ENCODE measurements at regions not wholly inside any gene's neighbourhood (a gene's known extent, or its start where the extent isn't known, plus 50 kb on each side); places are given as distances from the start of the nearest gene placed in this dataset.

DNA sequence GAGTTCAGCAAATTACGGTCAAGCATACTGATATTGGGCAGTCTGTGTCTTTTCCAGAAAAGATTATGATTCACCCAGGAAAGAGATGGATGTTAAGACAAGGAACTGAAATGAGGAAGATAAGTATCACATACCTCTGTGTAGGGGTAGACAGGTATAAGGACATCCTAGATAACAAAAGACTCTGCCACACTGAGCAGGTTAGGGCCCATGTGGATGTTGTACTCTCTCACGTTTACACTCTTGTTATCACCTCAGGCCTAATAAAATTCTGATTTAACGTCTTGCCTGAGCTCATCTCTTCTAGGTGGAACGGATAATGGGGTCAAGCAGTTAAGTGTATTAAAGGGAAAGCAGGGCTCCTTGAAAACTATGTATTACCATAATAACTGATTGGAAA, 2480.8 kb downstream of the PCDH9 start:
- Histone ChIP-seq H2BK5ac (ENCODE audit: low read depth, low read length, poor library complexity) (no peak overlapping the region), H2AK5ac (ENCODE audit: low read length) (peak overlapping the region; percentile 62), H4K12ac (ENCODE audit: low read depth, low read length) (no peak overlapping the region), H4K91ac (ENCODE audit: low read depth, low read length) (no peak overlapping the region), H3K36me3 (ENCODE audit: control insufficient read depth in 1 of 2, insufficient read depth in 2 of 2, low read length in 2 of 2) (no peaks in the 10 kb centered on the region), H3K79me1 (ENCODE audit: low read length) (peaks cover 2% of the 10 kb centered on the region), H3K9me3 (ENCODE audit: insufficient read depth, low read depth, low read length) (no peaks in the 10 kb centered on the region), H2AFZ (ENCODE audit: insufficient read depth, low read length, poor library complexity) (no peak overlapping the region), H3K4me2 (ENCODE audit: low read length) (no peak overlapping the region), H4K8ac (ENCODE audit: low read depth, low read length) (no peak overlapping the region), H3K23ac (ENCODE audit: low read length) (no peak overlapping the region), H3K14ac (ENCODE audit: low read length) (no peak overlapping the region), H3K4me1 (ENCODE audit: control insufficient read depth in 1 of 2, insufficient read depth in 2 of 2, low read length in 2 of 2) (peaks cover 0 to 2% of the 10 kb centered on the region in 2 experiments), H3K4ac (ENCODE audit: low read depth, low read length) (no peak overlapping the region), H3K4me3 (ENCODE audit: low read depth, low read length) (no peak overlapping the region), H3K9ac (ENCODE audit: low read length) (no peak overlapping the region), H2BK12ac (ENCODE audit: low read length) (no peak overlapping the region), H3K79me2 (ENCODE audit: control insufficient read depth, insufficient read depth, low read length, poor library complexity) (no peaks in the 10 kb centered on the region), H3K18ac (ENCODE audit: low read length) (no peak overlapping the region), H3K27me3 (ENCODE audit: insufficient read depth, low read length) (no peaks in the 10 kb centered on the region), H2BK120ac (ENCODE audit: insufficient read depth, low read length, poor library complexity) (no peak overlapping the region), H3K27ac (ENCODE audit: low read depth, low read length) (no peak overlapping the region)
- peak in 1 of 2 donors; percentile 17 for DNase-seq
- no CpG with 5 or more reads among the region's 4 CpGs for WGBS (ENCODE audit: extremely low coverage, insufficient coverage, insufficient read length)

DNA sequence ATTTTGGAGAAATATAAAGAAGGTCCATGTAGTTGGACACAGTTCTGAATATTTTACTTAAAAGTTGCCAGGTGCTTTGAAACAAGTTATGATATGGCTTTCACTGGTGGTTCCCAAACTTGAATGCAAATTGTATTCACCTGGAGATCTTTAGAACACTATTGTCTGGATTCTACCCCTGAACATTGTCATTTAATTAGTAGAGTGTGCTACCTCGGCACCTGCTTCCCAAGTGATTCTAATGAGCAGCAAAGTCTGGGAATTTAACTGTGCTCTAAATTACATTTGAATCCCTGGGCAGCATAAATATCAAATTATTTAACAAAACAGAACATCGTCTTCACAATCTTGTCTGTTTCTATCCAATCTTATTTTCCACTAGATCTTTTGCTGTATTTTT, 2483.3 kb downstream of the PCDH9 start:
- Histone ChIP-seq H3K14ac (ENCODE audit: low read length) (no peak overlapping the region), H3K4me2 (ENCODE audit: low read length) (no peak overlapping the region), H2AFZ (ENCODE audit: insufficient read depth, low read length, poor library complexity) (no peak overlapping the region), H3K79me1 (ENCODE audit: low read length) (peaks cover 2% of the 10 kb centered on the region), H2BK5ac (ENCODE audit: low read depth, low read length, poor library complexity) (no peak overlapping the region), H2BK120ac (ENCODE audit: insufficient read depth, low read length, poor library complexity) (no peak overlapping the region), H4K12ac (ENCODE audit: low read depth, low read length) (no peak overlapping the region), H3K27ac (ENCODE audit: low read depth, low read length) (no peak overlapping the region), H2BK12ac (ENCODE audit: low read length) (no peak overlapping the region), H3K4me1 (ENCODE audit: control insufficient read depth in 1 of 2, insufficient read depth in 2 of 2, low read length in 2 of 2) (peaks cover 0 to 2% of the 10 kb centered on the region in 2 experiments), H2AK5ac (ENCODE audit: low read length) (no peak overlapping the region), H3K18ac (ENCODE audit: low read length) (no peak overlapping the region), H3K4me3 (ENCODE audit: low read depth, low read length) (no peak overlapping the region), H4K91ac (ENCODE audit: low read depth, low read length) (no peak overlapping the region), H4K8ac (ENCODE audit: low read depth, low read length) (no peak overlapping the region), H3K23ac (ENCODE audit: low read length) (no peak overlapping the region), H3K9ac (ENCODE audit: low read length) (no peak overlapping the region), H3K36me3 (ENCODE audit: control insufficient read depth in 1 of 2, insufficient read depth in 2 of 2, low read length in 2 of 2) (no peaks in the 10 kb centered on the region), H3K27me3 (ENCODE audit: insufficient read depth, low read length) (no peaks in the 10 kb centered on the region), H3K9me3 (ENCODE audit: insufficient read depth, low read depth, low read length) (no peaks in the 10 kb centered on the region), H3K4ac (ENCODE audit: low read depth, low read length) (no peak overlapping the region), H3K79me2 (ENCODE audit: control insufficient read depth, insufficient read depth, low read length, poor library complexity) (no peaks in the 10 kb centered on the region)
- WGBS (ENCODE audit: extremely low coverage, insufficient coverage, insufficient read length), result no CpG with 5 or more reads among the region's 2 CpGs
- no peak for DNase-seq

DNA sequence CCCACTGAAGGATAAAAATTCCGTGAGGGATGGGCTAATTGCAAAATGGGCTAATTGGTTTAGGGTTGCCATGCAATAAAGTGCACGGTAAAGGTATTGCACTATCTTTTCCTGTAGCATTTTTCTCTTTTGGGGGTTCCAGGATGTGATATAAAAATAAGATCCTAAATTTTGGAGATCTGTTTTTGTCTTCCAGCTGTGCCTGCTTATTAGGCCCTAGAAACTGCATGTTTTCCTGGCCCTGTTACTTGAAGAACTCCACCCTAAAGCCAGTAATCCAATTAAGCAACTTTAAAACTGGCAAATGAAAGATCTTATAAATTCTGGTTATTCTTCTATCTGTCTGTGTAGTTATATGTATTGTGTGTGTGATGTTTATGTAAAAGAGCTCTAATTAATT, 2489.6 kb downstream of the PCDH9 start:
- no peaks in the 10 kb centered on the region for H3K79me2 ChIP-seq (ENCODE audit: control insufficient read depth, insufficient read depth, low read length, poor library complexity)
- WGBS (ENCODE audit: extremely low coverage, insufficient coverage, insufficient read length), result no CpG with 5 or more reads among the region's 2 CpGs
- H3K4me3 ChIP-seq (ENCODE audit: low read depth, low read length), result no peak overlapping the region
- no peak overlapping the region for H3K23ac ChIP-seq (ENCODE audit: low read length)
- H2BK12ac ChIP-seq (ENCODE audit: low read length), result no peak overlapping the region
- H4K12ac ChIP-seq (ENCODE audit: low read depth, low read length), result no peak overlapping the region
- no peaks in the 10 kb centered on the region for H3K79me1 ChIP-seq (ENCODE audit: low read length)
- no peak for DNase-seq
- no peak overlapping the region for H2AK5ac ChIP-seq (ENCODE audit: low read length)
- no peak overlapping the region for H4K91ac ChIP-seq (ENCODE audit: low read depth, low read length)
- H3K18ac ChIP-seq (ENCODE audit: low read length), result no peak overlapping the region
- no peak overlapping the region for H2AFZ ChIP-seq (ENCODE audit: insufficient read depth, low read length, poor library complexity)
- no peak overlapping the region for H3K14ac ChIP-seq (ENCODE audit: low read length)
- no peak overlapping the region for H2BK120ac ChIP-seq (ENCODE audit: insufficient read depth, low read length, poor library complexity)
- no peak overlapping the region for H3K27ac ChIP-seq (ENCODE audit: low read depth, low read length)
- H3K4ac ChIP-seq (ENCODE audit: low read depth, low read length), result no peak overlapping the region
- no peaks in the 10 kb centered on the region for H3K4me1 ChIP-seq (ENCODE audit: control insufficient read depth in 1 of 2, insufficient read depth in 2 of 2, low read length in 2 of 2)
- H2BK5ac ChIP-seq (ENCODE audit: low read depth, low read length, poor library complexity), result no peak overlapping the region
- peaks cover 1% of the 10 kb centered on the region for H3K9me3 ChIP-seq (ENCODE audit: insufficient read depth, low read depth, low read length)
- no peaks in the 10 kb centered on the region for H3K36me3 ChIP-seq (ENCODE audit: control insufficient read depth in 1 of 2, insufficient read depth in 2 of 2, low read length in 2 of 2)
- H3K4me2 ChIP-seq (ENCODE audit: low read length), result no peak overlapping the region
- no peak overlapping the region for H4K8ac ChIP-seq (ENCODE audit: low read depth, low read length)
- no peak overlapping the region for H3K9ac ChIP-seq (ENCODE audit: low read length)
- H3K27me3 ChIP-seq (ENCODE audit: insufficient read depth, low read length), result no peaks in the 10 kb centered on the region

DNA sequence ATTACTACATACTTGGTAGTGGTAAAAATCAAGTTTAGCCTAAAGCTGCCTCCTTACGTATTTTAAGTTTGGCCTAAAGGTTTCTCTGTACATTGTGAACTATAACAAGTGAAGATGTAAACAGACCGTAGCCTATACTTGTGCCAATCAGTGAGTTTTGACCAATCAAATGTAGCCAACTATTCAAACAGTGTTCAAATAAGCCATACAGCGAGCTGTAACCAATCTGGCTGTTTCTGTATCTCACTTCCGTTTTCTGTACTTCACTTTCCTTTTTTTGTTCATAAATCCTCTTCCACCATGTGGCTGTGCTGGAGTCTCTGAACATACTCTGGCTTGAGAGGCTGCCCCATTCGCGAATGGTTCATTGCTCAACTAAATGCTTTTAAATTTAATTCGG, 2504.6 kb downstream of the PCDH9 start:
- H3K9ac ChIP-seq (ENCODE audit: low read length), result no peak overlapping the region
- peak overlapping the region; percentile 39 for H3K27ac ChIP-seq (ENCODE audit: low read depth, low read length)
- no peak overlapping the region for H2AFZ ChIP-seq (ENCODE audit: insufficient read depth, low read length, poor library complexity)
- H3K18ac ChIP-seq (ENCODE audit: low read length), result no peak overlapping the region
- H4K91ac ChIP-seq (ENCODE audit: low read depth, low read length), result peak overlapping the region; percentile 90
- H3K4me3 ChIP-seq (ENCODE audit: low read depth, low read length), result no peak overlapping the region
- H3K79me2 ChIP-seq (ENCODE audit: control insufficient read depth, insufficient read depth, low read length, poor library complexity), result no peaks in the 10 kb centered on the region
- no peak for DNase-seq
- peak overlapping the region; percentile 91 for H2BK120ac ChIP-seq (ENCODE audit: insufficient read depth, low read length, poor library complexity)
- H3K36me3 ChIP-seq (ENCODE audit: control insufficient read depth in 1 of 2, insufficient read depth in 2 of 2, low read length in 2 of 2), result no peaks in the 10 kb centered on the region
- H3K79me1 ChIP-seq (ENCODE audit: low read length), result peaks cover 8% of the 10 kb centered on the region
- no peaks in the 10 kb centered on the region for H3K4me1 ChIP-seq (ENCODE audit: control insufficient read depth in 1 of 2, insufficient read depth in 2 of 2, low read length in 2 of 2)
- H3K27me3 ChIP-seq (ENCODE audit: insufficient read depth, low read length), result no peaks in the 10 kb centered on the region
- peak overlapping the region; percentile 95 for H2BK12ac ChIP-seq (ENCODE audit: low read length)
- H3K23ac ChIP-seq (ENCODE audit: low read length), result no peak overlapping the region
- no CpG with 5 or more reads among the region's 7 CpGs for WGBS (ENCODE audit: extremely low coverage, insufficient coverage, insufficient read length)
- H3K9me3 ChIP-seq (ENCODE audit: insufficient read depth, low read depth, low read length), result no peaks in the 10 kb centered on the region
- peak overlapping the region; percentile 84 for H3K14ac ChIP-seq (ENCODE audit: low read length)
- H4K12ac ChIP-seq (ENCODE audit: low read depth, low read length), result peak overlapping the region; percentile 18
- H3K4me2 ChIP-seq (ENCODE audit: low read length), result no peak overlapping the region
- H2AK5ac ChIP-seq (ENCODE audit: low read length), result peak overlapping the region; percentile 89
- peak overlapping the region; percentile 75 for H3K4ac ChIP-seq (ENCODE audit: low read depth, low read length)
- peak overlapping the region; percentile 65 for H4K8ac ChIP-seq (ENCODE audit: low read depth, low read length)
- peak overlapping the region; percentile 91 for H2BK5ac ChIP-seq (ENCODE audit: low read depth, low read length, poor library complexity)
